ENCODE measurements at regions not wholly inside any gene's neighbourhood (a gene's known extent, or its start where the extent isn't known, plus 50 kb on each side); places are given as distances from the start of the nearest gene placed in this dataset.

GRCh38 chr6:210778-211374 is 81.4 kb upstream of the DUSP22 start:
- no peak for DNase-seq

- DNase-seq: no peak
These were observed 80.3 kb upstream of the DUSP22 start for GRCh38 chr6:211871-212497.

- DNase-seq: no peak
These were observed 79.0 kb upstream of the DUSP22 start for GRCh38 chr6:213284-213683.

GRCh38 chr6:214428-214827 is 77.9 kb upstream of the DUSP22 start:
- DNase-seq: no peak

- DNase-seq: peak; percentile 31
These were observed 76.8 kb upstream of the DUSP22 start for GRCh38 chr6:215335-216034.

GRCh38 chr6:217048-217659 is 75.1 kb upstream of the DUSP22 start:
- peak; percentile 44 for DNase-seq

- no peak for DNase-seq
These were observed 73.9 kb upstream of the DUSP22 start for GRCh38 chr6:218153-219018.

GRCh38 chr6:219019-219570 is 73.2 kb upstream of the DUSP22 start:
- no peak for DNase-seq

GRCh38 chr6:219641-220198 is 72.6 kb upstream of the DUSP22 start:
- DNase-seq: no peak

- no peak for DNase-seq
These were observed 72.0 kb upstream of the DUSP22 start for GRCh38 chr6:220312-220711.

GRCh38 chr6:220721-221475 is 71.4 kb upstream of the DUSP22 start:
- DNase-seq: no peak

GRCh38 chr6:221531-222349 is 70.5 kb upstream of the DUSP22 start:
- DNase-seq: no peak

- no peak for DNase-seq
These were observed 69.8 kb upstream of the DUSP22 start for GRCh38 chr6:222468-222867.

GRCh38 chr6:223136-223535 is 69.2 kb upstream of the DUSP22 start:
- no peak for DNase-seq

- DNase-seq: no peak
These were observed 68.5 kb upstream of the DUSP22 start for GRCh38 chr6:223763-224162.

GRCh38 chr6:224350-224749 is 67.9 kb upstream of the DUSP22 start:
- DNase-seq: no peak

- peak; percentile 58 for DNase-seq
These were observed 67.1 kb upstream of the DUSP22 start for GRCh38 chr6:225121-225721.

- no peak for DNase-seq
These were observed 66.4 kb upstream of the DUSP22 start for GRCh38 chr6:225907-226306.

GRCh38 chr6:226516-227073 is 65.7 kb upstream of the DUSP22 start:
- DNase-seq: no peak
